ENCODE measurements at regions not wholly inside any gene's neighbourhood (a gene's known extent, or its start where the extent isn't known, plus 50 kb on each side); places are given as distances from the start of the nearest gene placed in this dataset.
"Not testable (repeated sequence)": the region's sequence is repeated elsewhere in the genome, so short reads cannot be mapped to it uniquely, and the experiment has no call there.

GRCh38 chr6:144572541-144572940 lies 287.4 kb downstream of the UTRN start:
- DNase-seq (ENCODE audit: low read depth in 4 of 4, low spot score in 1 of 4) = not testable (repeated sequence)

- DNase-seq (ENCODE audit: low read depth in 4 of 4, low spot score in 1 of 4) = no peak
Measured at GRCh38 chr6:144574796-144575195, 289.7 kb downstream of the UTRN start.

GRCh38 chr6:144575327-144575726 lies 290.2 kb downstream of the UTRN start:
- no peak for DNase-seq (ENCODE audit: low read depth in 4 of 4, low spot score in 1 of 4)

- DNase-seq (ENCODE audit: low read depth in 4 of 4, low spot score in 1 of 4) = no peak
Measured at GRCh38 chr6:144576871-144577270, 291.7 kb downstream of the UTRN start.

GRCh38 chr6:144578385-144579350 lies 293.5 kb downstream of the UTRN start:
- DNase-seq (ENCODE audit: low read depth in 4 of 4, low spot score in 1 of 4) = no peak

GRCh38 chr6:144580039-144580438 lies 294.9 kb downstream of the UTRN start:
- DNase-seq (ENCODE audit: low read depth in 4 of 4, low spot score in 1 of 4) = no peak

- DNase-seq (ENCODE audit: low read depth in 4 of 4, low spot score in 1 of 4) = no peak
Measured at GRCh38 chr6:144580771-144581170, 295.6 kb downstream of the UTRN start.

- no peak for DNase-seq (ENCODE audit: low read depth in 4 of 4, low spot score in 1 of 4)
Measured at GRCh38 chr6:144581812-144582537, 296.8 kb downstream of the UTRN start.

- peak in 2 of 4 experiments; percentile 10 to 11 for DNase-seq (ENCODE audit: low read depth in 4 of 4, low spot score in 1 of 4)
Measured at GRCh38 chr6:144582939-144583613, 297.9 kb downstream of the UTRN start.

GRCh38 chr6:144583614-144583954 lies 298.4 kb downstream of the UTRN start:
- DNase-seq (ENCODE audit: low read depth in 4 of 4, low spot score in 1 of 4) = no peak

GRCh38 chr6:144585217-144585814 lies 300.2 kb downstream of the UTRN start:
- no peak for DNase-seq (ENCODE audit: low read depth in 4 of 4, low spot score in 1 of 4)

GRCh38 chr6:144586986-144587385 lies 301.9 kb downstream of the UTRN start:
- no peak for DNase-seq (ENCODE audit: low read depth in 4 of 4, low spot score in 1 of 4)

- no peak for DNase-seq (ENCODE audit: low read depth in 4 of 4, low spot score in 1 of 4)
Measured at GRCh38 chr6:144588697-144589325, 303.7 kb downstream of the UTRN start.

GRCh38 chr6:144590532-144590931 lies 305.4 kb downstream of the UTRN start:
- no peak for DNase-seq (ENCODE audit: low read depth in 4 of 4, low spot score in 1 of 4)

GRCh38 chr6:144593392-144593791 lies 308.3 kb downstream of the UTRN start:
- no peak for DNase-seq (ENCODE audit: low read depth in 4 of 4, low spot score in 1 of 4)

- DNase-seq (ENCODE audit: low read depth in 4 of 4, low spot score in 1 of 4) = no peak
Measured at GRCh38 chr6:144594585-144594984, 309.4 kb downstream of the UTRN start.

- no peak for DNase-seq (ENCODE audit: low read depth in 4 of 4, low spot score in 1 of 4)
Measured at GRCh38 chr6:144595266-144595665, 310.1 kb downstream of the UTRN start.

- DNase-seq (ENCODE audit: low read depth in 4 of 4, low spot score in 1 of 4) = no peak
Measured at GRCh38 chr6:144597511-144597910, 312.4 kb downstream of the UTRN start.

GRCh38 chr6:144599615-144600014 lies 314.5 kb downstream of the UTRN start:
- no peak for DNase-seq (ENCODE audit: low read depth in 4 of 4, low spot score in 1 of 4)

- DNase-seq (ENCODE audit: low read depth in 4 of 4, low spot score in 1 of 4) = no peak
Measured at GRCh38 chr6:144601221-144601620, 316.1 kb downstream of the UTRN start.

Measured in stimulated activated CD4-positive, alpha-beta T cell treated with anti-CD3 and anti-CD28 coated beads, Interleukin-1b, Interleukin-23, amount 100 ng/mL, for 24 hours (primary cell).